HEK293T (cell line): ENCODE measurements at regions not wholly inside any gene's neighbourhood (a gene's known extent, or its start where the extent isn't known, plus 50 kb on each side); places are given as distances from the start of the nearest gene placed in this dataset.

Experiments
- ARNT ChIP-seq: fragments of 450-650 bp; IDR thresholded peaks from 2 replicates; pipeline ENCODE4 v1.6.1; 2017; ENCODE audit warnings: mild to moderate bottlenecking
- BHLHE40 ChIP-seq: fragments of 450-650 bp; IDR thresholded peaks from 2 replicates; pipeline ENCODE4 v1.6.1; 2016; ENCODE audit warnings: mild to moderate bottlenecking, moderate library complexity, borderline replicate concordance
- CTBP1 ChIP-seq: fragments of 450-650 bp; IDR thresholded peaks from 2 replicates; pipeline ENCODE4 v1.6.1; 2016; ENCODE audit warnings: borderline replicate concordance
- ELF4 ChIP-seq: fragments of 450-650 bp; IDR thresholded peaks from 2 replicates; pipeline ENCODE4 v1.6.1; 2017; ENCODE audit warnings: antibody characterized with exemption
- FOXA1 ChIP-seq: fragments of 450-650 bp; IDR thresholded peaks from 2 replicates; pipeline ENCODE4 v1.6.1; 2016; ENCODE audit warnings: mild to moderate bottlenecking
- FOXK2 ChIP-seq: fragments of 450-650 bp; IDR thresholded peaks from 2 replicates; pipeline ENCODE4 v1.6.1; 2016; ENCODE audit warnings: mild to moderate bottlenecking
- FOXM1 ChIP-seq: fragments of 450-650 bp; IDR thresholded peaks from 2 replicates; pipeline ENCODE4 v1.6.1; 2017; ENCODE audit warnings: mild to moderate bottlenecking, borderline replicate concordance
- HDGF ChIP-seq: fragments of 450-650 bp; IDR thresholded peaks from 2 replicates; pipeline ENCODE4 v1.6.1; 2017; ENCODE audit warnings: antibody characterized with exemption, borderline replicate concordance
- L3MBTL2 ChIP-seq: fragments of 450-650 bp; conservative IDR thresholded peaks from 2 replicates; pipeline ENCODE4 v1.6.1; 2016; ENCODE audit warnings: mild to moderate bottlenecking
- NFRKB ChIP-seq: fragments of 450-650 bp; IDR thresholded peaks from 2 replicates; pipeline ENCODE4 v1.6.1; 2016; ENCODE audit warnings: mild to moderate bottlenecking, moderate library complexity
- SP1 ChIP-seq: fragments of 450-650 bp; IDR thresholded peaks from 2 replicates; pipeline ENCODE4 v1.6.1; 2017
- SUZ12 ChIP-seq: fragments of 450-650 bp; IDR thresholded peaks from 2 replicates; pipeline ENCODE4 v1.6.1; 2016; ENCODE audit warnings: mild to moderate bottlenecking
- ZNF384 ChIP-seq: fragments of 450-650 bp; IDR thresholded peaks from 2 replicates; pipeline ENCODE4 v1.6.1; 2016

DNA sequence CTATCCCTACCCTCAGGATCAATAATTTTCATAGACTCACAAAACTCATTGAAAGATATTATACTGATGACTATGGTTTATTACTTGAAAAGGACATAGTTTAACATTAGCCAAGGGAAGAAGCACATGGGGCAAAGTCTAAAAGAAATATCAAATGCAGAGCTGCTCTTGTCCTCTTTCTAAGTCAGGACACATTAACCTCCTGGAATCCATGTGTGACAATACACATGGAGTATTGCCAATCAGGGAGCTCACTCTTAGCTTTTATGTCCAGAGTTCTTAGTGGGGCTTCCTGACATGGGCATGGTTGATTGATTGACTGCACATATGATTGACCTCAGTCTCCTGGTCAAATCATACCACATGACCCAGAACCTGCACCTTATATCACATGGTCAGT lies 165.5 kb upstream of the COX7C start:
- TF ChIP-seq SUZ12 (no peak), SP1 (no peak), HDGF (no peak), ELF4 (no peak), FOXA1 (no peak), BHLHE40 (no peak), CTBP1 (no peak), ARNT (no peak), ZNF384 (no peak), FOXK2 (no peak), FOXM1 (no peak), L3MBTL2 (no peak), NFRKB (no peak)
